ENCODE measurements at regions not wholly inside any gene's neighbourhood (a gene's known extent, or its start where the extent isn't known, plus 50 kb on each side); places are given as distances from the start of the nearest gene placed in this dataset.

DNA sequence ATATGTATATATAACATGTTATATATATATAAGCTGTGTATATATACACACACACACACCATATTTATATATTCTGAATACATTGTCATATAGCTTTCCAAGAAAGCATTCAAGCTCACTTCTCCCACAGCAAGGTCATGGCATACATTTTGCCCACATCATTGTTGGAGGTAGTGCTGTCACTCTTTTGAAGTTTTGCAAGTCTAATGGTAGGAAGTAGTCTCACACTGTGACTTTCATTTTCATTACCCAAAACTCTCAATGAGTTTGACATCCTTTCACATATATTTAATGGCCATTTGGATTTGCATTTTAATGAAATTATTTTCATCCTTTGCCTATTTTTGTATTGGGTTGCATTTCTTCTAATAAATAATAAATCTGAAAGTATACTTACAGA is 59.8 kb upstream of the COX7C start:
- TF ChIP-seq POLR2A (IDR thresholded peaks at IDR 0.05) (no peak), POLR2AphosphoS5 (IDR thresholded peaks at IDR 0.05) (no peak)
- TF ChIP-seq, protein P1, sequence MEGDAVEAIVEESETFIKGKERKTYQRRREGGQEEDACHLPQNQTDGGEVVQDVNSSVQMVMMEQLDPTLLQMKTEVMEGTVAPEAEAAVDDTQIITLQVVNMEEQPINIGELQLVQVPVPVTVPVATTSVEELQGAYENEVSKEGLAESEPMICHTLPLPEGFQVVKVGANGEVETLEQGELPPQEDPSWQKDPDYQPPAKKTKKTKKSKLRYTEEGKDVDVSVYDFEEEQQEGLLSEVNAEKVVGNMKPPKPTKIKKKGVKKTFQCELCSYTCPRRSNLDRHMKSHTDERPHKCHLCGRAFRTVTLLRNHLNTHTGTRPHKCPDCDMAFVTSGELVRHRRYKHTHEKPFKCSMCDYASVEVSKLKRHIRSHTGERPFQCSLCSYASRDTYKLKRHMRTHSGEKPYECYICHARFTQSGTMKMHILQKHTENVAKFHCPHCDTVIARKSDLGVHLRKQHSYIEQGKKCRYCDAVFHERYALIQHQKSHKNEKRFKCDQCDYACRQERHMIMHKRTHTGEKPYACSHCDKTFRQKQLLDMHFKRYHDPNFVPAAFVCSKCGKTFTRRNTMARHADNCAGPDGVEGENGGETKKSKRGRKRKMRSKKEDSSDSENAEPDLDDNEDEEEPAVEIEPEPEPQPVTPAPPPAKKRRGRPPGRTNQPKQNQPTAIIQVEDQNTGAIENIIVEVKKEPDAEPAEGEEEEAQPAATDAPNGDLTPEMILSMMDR (IDR thresholded peaks at IDR 0.05): no peak
